OCI-LY7 (cell line): ENCODE measurements at regions not wholly inside any gene's neighbourhood (a gene's known extent, or its start where the extent isn't known, plus 50 kb on each side); places are given as distances from the start of the nearest gene placed in this dataset.

Experiments used
- EZH2phosphoT487 ChIP-seq: fragments of 200-600 bp; sonication (generic); IDR thresholded peaks from 2 replicates; pipeline ENCODE4 v1.6.1; 2018; ENCODE audit warnings: low read depth, borderline replicate concordance, mild to moderate bottlenecking, mixed run types, antibody characterized with exemption, low read length, moderate library complexity, mixed read lengths
- TF ChIP-seq, protein P1 (sequence below): fragments of 200-600 bp; sonication (generic); conservative IDR thresholded peaks from 2 replicates; pipeline ENCODE4 v1.5.1; 2014; ENCODE audit warnings: mild to moderate bottlenecking, antibody characterized with exemption, low read length, moderate library complexity, mixed read lengths

DNA sequence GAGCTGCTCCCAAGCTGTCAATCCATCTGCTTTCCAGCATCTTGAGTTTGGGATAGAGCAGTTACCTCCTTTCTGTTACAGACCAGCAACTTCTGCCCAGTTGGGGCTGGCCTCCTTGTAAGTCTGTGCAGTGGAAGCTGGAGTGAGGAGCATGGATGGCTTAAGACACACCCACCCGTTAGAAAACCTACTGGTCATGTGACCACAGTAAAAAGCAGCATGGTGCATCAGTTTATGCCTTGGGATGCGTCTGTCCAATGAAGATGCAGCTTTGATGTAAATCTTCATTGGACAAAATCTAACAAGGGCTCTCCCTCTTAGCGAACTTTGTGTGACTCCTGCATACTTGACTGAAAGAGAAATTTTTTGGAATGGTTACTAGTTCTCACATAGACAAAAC lies 453.5 kb downstream of the TYW1 start:
- TF ChIP-seq, protein P1, sequence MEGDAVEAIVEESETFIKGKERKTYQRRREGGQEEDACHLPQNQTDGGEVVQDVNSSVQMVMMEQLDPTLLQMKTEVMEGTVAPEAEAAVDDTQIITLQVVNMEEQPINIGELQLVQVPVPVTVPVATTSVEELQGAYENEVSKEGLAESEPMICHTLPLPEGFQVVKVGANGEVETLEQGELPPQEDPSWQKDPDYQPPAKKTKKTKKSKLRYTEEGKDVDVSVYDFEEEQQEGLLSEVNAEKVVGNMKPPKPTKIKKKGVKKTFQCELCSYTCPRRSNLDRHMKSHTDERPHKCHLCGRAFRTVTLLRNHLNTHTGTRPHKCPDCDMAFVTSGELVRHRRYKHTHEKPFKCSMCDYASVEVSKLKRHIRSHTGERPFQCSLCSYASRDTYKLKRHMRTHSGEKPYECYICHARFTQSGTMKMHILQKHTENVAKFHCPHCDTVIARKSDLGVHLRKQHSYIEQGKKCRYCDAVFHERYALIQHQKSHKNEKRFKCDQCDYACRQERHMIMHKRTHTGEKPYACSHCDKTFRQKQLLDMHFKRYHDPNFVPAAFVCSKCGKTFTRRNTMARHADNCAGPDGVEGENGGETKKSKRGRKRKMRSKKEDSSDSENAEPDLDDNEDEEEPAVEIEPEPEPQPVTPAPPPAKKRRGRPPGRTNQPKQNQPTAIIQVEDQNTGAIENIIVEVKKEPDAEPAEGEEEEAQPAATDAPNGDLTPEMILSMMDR, result no peak
- no peak for TF ChIP-seq EZH2phosphoT487
